Testis (tissue), 2 donors: ENCODE measurements at regions not wholly inside any gene's neighbourhood (a gene's known extent, or its start where the extent isn't known, plus 50 kb on each side); places are given as distances from the start of the nearest gene placed in this dataset.

Experiments used
- DNase-seq: peaks from one replicate; pipeline ENCODE4 v3.0.0-alpha.2; 2019
- H3K27ac ChIP-seq, 2 donors: fragments of 200-600 bp; sonication (generic); one replicate each; pipeline ENCODE4 v1.5.1; 2019
- H3K27me3 ChIP-seq: fragments of 200-600 bp; sonication (generic); one replicate; pipeline ENCODE4 v1.5.1; 2019
- H3K36me3 ChIP-seq: fragments of 200-600 bp; sonication (generic); one replicate; pipeline ENCODE4 v1.5.1; 2017; ENCODE audit warnings: low read depth; ENCODE audit errors: missing control alignments
- H3K4me1 ChIP-seq: fragments of 200-600 bp; sonication (generic); one replicate; pipeline ENCODE4 v1.5.1; 2019
- H3K4me3 ChIP-seq, 2 donors: fragments of 200-600 bp; sonication (generic); one replicate each; pipeline ENCODE4 v1.5.1; 2017 to 2019
- H3K9me3 ChIP-seq: fragments of 200-600 bp; sonication (generic); one replicate; pipeline ENCODE4 v1.5.1; 2017
- POLR2A ChIP-seq: fragments of 450-650 bp; IDR thresholded peaks from one replicate; pipeline ENCODE4 v1.6.1; 2017; ENCODE audit warnings: antibody characterized with exemption, mild to moderate bottlenecking, moderate library complexity
- WGBS, 2 donors: methylation state at CpG; one replicate each; pipeline ENCODE4 v1.1.5; 2018; 5-methylcytosine and 5-hydroxymethylcytosine counted together
- intact Hi-C: fragments of 100-400 bp; cut with DNase I; formaldehyde crosslinking; loops from one replicate; pipeline ENCODE4 v1.15.1; 2023; ENCODE audit warnings: low total_unique reads
- TF ChIP-seq, protein P1 (sequence below), 3 experiments: fragments of 450-650 bp in 2 of 3; fragments of 200-600 bp in 1 of 3; sonication (generic) in 1 of 3; IDR thresholded peaks; one replicate each; pipeline ENCODE4 v1.5.1; 2016 to 2019; ENCODE audit warnings: antibody characterized with exemption in 3 of 3, mild to moderate bottlenecking in 2 of 3, moderate library complexity in 1 of 3

DNA sequence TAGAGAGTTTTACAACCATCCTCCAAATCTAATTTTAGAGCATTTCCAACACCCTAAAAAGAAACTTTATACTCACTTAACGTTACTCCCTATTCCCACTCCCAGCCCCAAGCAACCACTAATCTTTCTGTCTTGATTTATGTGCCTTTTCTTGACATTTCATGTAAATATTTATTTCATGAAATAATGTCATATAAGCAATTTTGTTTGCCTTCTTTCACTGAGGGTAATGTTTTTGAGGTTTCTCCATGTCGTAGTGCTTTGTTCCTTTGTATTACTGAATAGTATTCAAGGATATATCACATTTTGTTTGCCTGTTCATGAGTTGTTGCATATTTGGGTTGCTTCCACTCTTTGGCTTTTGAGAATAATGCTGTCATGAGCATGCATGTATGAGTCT lies 155.4 kb upstream of the PLAAT1 start:
- intact Hi-C loops = no loop called here
- Histone ChIP-seq H3K27me3 (no peaks in the 10 kb centered on the region), H3K36me3 (no peaks in the 10 kb centered on the region), H3K4me3 (no peak overlapping the region), H3K4me1 (no peaks in the 10 kb centered on the region), H3K27ac (no peak overlapping the region), H3K9me3 (no peaks in the 10 kb centered on the region)
- no peak for TF ChIP-seq POLR2A
- TF ChIP-seq, protein P1, sequence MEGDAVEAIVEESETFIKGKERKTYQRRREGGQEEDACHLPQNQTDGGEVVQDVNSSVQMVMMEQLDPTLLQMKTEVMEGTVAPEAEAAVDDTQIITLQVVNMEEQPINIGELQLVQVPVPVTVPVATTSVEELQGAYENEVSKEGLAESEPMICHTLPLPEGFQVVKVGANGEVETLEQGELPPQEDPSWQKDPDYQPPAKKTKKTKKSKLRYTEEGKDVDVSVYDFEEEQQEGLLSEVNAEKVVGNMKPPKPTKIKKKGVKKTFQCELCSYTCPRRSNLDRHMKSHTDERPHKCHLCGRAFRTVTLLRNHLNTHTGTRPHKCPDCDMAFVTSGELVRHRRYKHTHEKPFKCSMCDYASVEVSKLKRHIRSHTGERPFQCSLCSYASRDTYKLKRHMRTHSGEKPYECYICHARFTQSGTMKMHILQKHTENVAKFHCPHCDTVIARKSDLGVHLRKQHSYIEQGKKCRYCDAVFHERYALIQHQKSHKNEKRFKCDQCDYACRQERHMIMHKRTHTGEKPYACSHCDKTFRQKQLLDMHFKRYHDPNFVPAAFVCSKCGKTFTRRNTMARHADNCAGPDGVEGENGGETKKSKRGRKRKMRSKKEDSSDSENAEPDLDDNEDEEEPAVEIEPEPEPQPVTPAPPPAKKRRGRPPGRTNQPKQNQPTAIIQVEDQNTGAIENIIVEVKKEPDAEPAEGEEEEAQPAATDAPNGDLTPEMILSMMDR (IDR thresholded peaks at IDR 0.05) = no peak
- DNase-seq = no peak
- WGBS, 2 donors = 67 to 69% methylated on average over 2 of the region's 2 CpGs

- no peak overlapping the region for H3K27ac ChIP-seq
- H3K36me3 ChIP-seq = no peaks in the 10 kb centered on the region
- intact Hi-C loops = no loop called here
- TF ChIP-seq POLR2A = no peak
- TF ChIP-seq, protein P1 (IDR thresholded peaks at IDR 0.05) = no peak
- H3K27me3 ChIP-seq = no peaks in the 10 kb centered on the region
- H3K4me3 ChIP-seq = no peak overlapping the region
- H3K4me1 ChIP-seq = no peaks in the 10 kb centered on the region
- no peak for DNase-seq
- H3K9me3 ChIP-seq = no peaks in the 10 kb centered on the region
- 59 to 66% methylated on average over 4 of the region's 4 CpGs for WGBS, 2 donors
These were observed 154.3 kb upstream of the PLAAT1 start for GRCh38 chr3:193086681-193087080.

- no peaks in the 10 kb centered on the region for H3K9me3 ChIP-seq
- H3K27ac ChIP-seq = no peak overlapping the region
- H3K4me3 ChIP-seq = no peak overlapping the region
- 91 to 92% methylated on average over 3 of the region's 3 CpGs for WGBS, 2 donors
- intact Hi-C loops = no loop called here
- no peaks in the 10 kb centered on the region for H3K4me1 ChIP-seq
- no peaks in the 10 kb centered on the region for H3K27me3 ChIP-seq
- no peaks in the 10 kb centered on the region for H3K36me3 ChIP-seq
- no peak for DNase-seq
- no peak for TF ChIP-seq POLR2A
- TF ChIP-seq, protein P1 (IDR thresholded peaks at IDR 0.05) = no peak
These were observed 153.7 kb upstream of the PLAAT1 start for GRCh38 chr3:193087336-193087735.

DNA sequence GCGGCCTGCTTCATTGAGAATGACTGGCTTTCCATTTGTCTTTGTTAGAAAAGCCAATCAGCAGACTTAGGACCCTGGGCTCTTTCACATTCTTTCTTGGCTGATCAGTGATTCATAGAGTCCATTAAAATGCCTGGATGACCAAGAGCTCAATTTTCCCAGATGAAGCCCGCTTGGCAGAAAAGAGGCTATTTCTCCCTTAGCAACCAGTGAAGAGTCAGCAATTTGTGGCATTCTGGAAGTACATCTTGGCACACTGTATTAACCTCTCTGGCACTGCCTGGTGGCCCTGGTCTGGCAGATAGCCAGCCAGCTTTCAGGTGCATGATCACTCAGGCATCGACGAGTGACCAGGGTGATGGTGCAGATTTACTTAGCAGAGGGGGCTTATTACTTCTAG lies 145.7 kb upstream of the PLAAT1 start:
- no peak for DNase-seq
- 72 to 80% methylated on average over 4 of the region's 4 CpGs for WGBS, 2 donors
- H3K27me3 ChIP-seq = no peaks in the 10 kb centered on the region
- no peaks in the 10 kb centered on the region for H3K36me3 ChIP-seq
- no peak overlapping the region for H3K4me3 ChIP-seq
- no peak for TF ChIP-seq POLR2A
- TF ChIP-seq, protein P1 (IDR thresholded peaks at IDR 0.05) = no peak
- intact Hi-C loops = no loop called here
- no peaks in the 10 kb centered on the region for H3K4me1 ChIP-seq
- H3K9me3 ChIP-seq = no peaks in the 10 kb centered on the region
- no peak overlapping the region for H3K27ac ChIP-seq

DNA sequence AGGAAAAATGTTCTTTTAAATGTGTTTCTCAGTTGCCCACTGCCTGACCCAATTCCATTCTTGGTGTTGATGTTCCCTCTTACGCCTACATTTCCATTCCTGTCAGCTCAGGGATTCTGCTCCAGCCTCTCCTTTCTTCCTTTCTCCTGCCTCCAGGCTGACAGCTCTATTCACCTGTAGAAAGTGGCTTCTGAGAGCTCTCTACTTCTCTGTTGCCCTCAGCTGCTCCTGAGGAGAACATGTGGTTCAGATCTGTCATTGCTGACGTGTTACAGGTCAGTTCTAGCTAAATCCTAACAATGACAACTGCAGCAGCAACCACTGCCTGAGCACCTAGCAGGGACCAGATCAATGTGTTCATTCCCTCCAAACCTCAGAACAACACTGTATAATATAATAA lies 144.9 kb upstream of the PLAAT1 start:
- no peak for TF ChIP-seq POLR2A
- TF ChIP-seq, protein P1 (IDR thresholded peaks at IDR 0.05) = no peak
- WGBS, 2 donors = 74 to 79% methylated on average over 2 of the region's 2 CpGs
- no peak overlapping the region for H3K4me3 ChIP-seq
- no peak for DNase-seq
- H3K27ac ChIP-seq = no peak overlapping the region
- H3K27me3 ChIP-seq = no peaks in the 10 kb centered on the region
- H3K9me3 ChIP-seq = no peaks in the 10 kb centered on the region
- no peaks in the 10 kb centered on the region for H3K4me1 ChIP-seq
- intact Hi-C loops = no loop called here
- H3K36me3 ChIP-seq = no peaks in the 10 kb centered on the region
